Left ventricle myocardium inferior (tissue), 1 donor: ENCODE measurements at regions not wholly inside any gene's neighbourhood (a gene's known extent, or its start where the extent isn't known, plus 50 kb on each side); places are given as distances from the start of the nearest gene placed in this dataset.

ENCODE experiments used
- DNase-seq: peaks from one replicate; pipeline ENCODE4 v3.0.0-alpha.2; 2020
- H3K27ac ChIP-seq: fragments of 200-600 bp; replicated peaks from 2 replicates; pipeline ENCODE4 v1.8.0; 2021
- H3K27me3 ChIP-seq: fragments of 200-600 bp; 2 replicates; pipeline ENCODE4 v1.8.0; 2021; ENCODE audit warnings: low read depth
- H3K36me3 ChIP-seq: fragments of 200-600 bp; 2 replicates; pipeline ENCODE4 v1.8.0; 2021
- H3K4me1 ChIP-seq: fragments of 200-600 bp; 2 replicates; pipeline ENCODE4 v1.8.0; 2021
- H3K4me3 ChIP-seq: fragments of 200-600 bp; 2 replicates; pipeline ENCODE4 v1.8.0; 2021; ENCODE audit warnings: mild to moderate bottlenecking, moderate library complexity
- H3K9me3 ChIP-seq: fragments of 200-600 bp; replicated peaks from 2 replicates; pipeline ENCODE4 v1.8.0; 2021
- intact Hi-C: fragments of 100-400 bp; cut with micrococcal nuclease; formaldehyde crosslinking; loops from one replicate; pipeline ENCODE4 v1.11.0; 2022
- TF ChIP-seq, protein P1 (sequence below): fragments of 200-600 bp; IDR thresholded peaks from 2 replicates; pipeline ENCODE4 v1.8.0; 2021; ENCODE audit warnings: antibody characterized with exemption, mild to moderate bottlenecking, borderline replicate concordance
- donor health status: DM: no; HTN: yes; CAD: no; lungs with severe emphysema.

DNA sequence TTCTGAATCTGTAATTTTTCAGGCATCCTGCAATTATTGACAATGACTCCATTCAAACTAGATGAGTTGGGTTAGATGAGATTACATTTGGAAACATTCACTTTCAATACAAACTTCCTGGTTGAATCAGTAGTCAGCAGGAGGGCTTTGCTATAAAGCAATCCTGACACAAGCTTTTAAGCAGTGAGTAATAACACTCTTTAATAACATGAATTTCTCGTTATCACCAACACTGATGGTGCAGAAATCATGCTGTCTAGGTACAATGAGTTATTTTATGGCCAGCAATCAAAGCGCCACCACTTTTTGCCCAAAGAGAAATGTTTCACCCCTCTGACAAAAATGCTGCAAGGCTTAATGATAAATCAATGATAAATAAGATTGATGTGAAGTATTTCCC is 474.8 kb upstream of the CNTN4 start:
- Histone ChIP-seq H3K27ac (no peak overlapping the region), H3K4me3 (no peak overlapping the region), H3K9me3 (no peaks in the 10 kb centered on the region), H3K4me1 (no peaks in the 10 kb centered on the region), H3K36me3 (no peaks in the 10 kb centered on the region), H3K27me3 (no peaks in the 10 kb centered on the region)
- intact Hi-C loops, result no loop called here
- TF ChIP-seq, protein P1, sequence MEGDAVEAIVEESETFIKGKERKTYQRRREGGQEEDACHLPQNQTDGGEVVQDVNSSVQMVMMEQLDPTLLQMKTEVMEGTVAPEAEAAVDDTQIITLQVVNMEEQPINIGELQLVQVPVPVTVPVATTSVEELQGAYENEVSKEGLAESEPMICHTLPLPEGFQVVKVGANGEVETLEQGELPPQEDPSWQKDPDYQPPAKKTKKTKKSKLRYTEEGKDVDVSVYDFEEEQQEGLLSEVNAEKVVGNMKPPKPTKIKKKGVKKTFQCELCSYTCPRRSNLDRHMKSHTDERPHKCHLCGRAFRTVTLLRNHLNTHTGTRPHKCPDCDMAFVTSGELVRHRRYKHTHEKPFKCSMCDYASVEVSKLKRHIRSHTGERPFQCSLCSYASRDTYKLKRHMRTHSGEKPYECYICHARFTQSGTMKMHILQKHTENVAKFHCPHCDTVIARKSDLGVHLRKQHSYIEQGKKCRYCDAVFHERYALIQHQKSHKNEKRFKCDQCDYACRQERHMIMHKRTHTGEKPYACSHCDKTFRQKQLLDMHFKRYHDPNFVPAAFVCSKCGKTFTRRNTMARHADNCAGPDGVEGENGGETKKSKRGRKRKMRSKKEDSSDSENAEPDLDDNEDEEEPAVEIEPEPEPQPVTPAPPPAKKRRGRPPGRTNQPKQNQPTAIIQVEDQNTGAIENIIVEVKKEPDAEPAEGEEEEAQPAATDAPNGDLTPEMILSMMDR, result no peak
- no peak for DNase-seq

DNA sequence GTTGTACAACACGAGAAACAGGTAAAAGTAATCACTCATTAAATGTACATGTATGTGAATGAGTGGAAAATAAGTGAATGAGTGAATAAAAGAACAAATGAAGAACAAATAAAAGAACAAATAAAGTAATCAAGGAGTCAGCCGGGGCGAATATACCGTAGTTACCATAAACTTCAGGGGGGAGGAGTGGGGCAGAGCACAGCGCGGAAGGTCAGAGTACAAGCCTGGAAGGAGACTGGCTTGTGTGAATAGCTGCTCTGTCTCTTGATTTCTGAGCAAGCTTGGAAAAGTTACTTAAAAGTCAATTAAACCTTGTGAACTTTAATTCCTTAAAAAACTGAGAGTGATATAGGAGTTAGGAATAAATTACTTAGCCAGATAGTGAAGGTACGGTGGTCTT is 466.5 kb upstream of the CNTN4 start:
- Histone ChIP-seq H3K27ac (no peak overlapping the region), H3K9me3 (no peaks in the 10 kb centered on the region), H3K36me3 (no peaks in the 10 kb centered on the region), H3K27me3 (no peaks in the 10 kb centered on the region), H3K4me1 (no peaks in the 10 kb centered on the region), H3K4me3 (no peak overlapping the region)
- TF ChIP-seq, protein P1, result no peak
- no peak for DNase-seq
- intact Hi-C loops, result no loop called here

DNA sequence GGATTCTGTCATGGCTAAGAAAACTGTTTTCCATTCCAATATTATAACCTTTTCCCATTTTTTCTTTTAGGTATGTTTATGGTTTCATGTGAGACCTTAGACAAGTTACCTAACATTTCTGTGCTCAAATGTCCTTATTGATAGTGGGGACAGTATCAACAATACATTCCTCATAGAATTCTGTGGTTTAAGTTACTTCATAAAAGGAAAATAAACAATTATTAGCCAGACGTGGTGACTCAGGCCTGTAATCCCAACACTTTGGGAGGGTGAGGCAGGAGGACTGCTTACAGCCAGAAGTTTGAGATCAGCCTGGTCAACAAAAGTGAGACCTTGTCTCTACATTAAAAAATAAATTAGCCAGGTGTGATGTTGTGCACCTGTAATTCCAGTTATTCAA is 436.8 kb upstream of the CNTN4 start:
- Histone ChIP-seq H3K36me3 (no peaks in the 10 kb centered on the region), H3K4me1 (no peaks in the 10 kb centered on the region), H3K9me3 (no peaks in the 10 kb centered on the region), H3K4me3 (no peak overlapping the region), H3K27me3 (no peaks in the 10 kb centered on the region), H3K27ac (no peak overlapping the region)
- intact Hi-C loops, result no loop called here
- DNase-seq, result no peak
- TF ChIP-seq, protein P1, result no peak

DNA sequence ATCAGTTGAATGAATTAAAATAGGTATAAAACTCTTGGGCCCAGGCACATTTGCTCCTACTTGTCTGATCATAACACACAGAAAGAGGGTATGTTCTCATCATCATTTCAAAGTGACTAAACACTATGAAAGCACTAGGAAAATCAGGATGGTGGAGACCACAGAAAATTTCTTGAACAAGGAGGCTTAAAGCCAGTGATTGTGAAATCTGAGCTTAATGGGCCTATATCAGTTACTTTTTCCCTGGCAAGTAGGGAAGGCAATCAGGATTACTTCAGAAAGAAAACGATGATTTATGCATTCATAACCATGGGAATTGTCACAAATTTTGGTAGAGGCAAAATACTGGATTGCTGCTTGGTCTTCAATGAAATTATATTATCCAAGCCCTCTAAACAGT is 434.4 kb upstream of the CNTN4 start:
- no peaks in the 10 kb centered on the region for H3K36me3 ChIP-seq
- TF ChIP-seq, protein P1, result no peak
- no peaks in the 10 kb centered on the region for H3K4me1 ChIP-seq
- no peak overlapping the region for H3K4me3 ChIP-seq
- DNase-seq, result no peak
- no peaks in the 10 kb centered on the region for H3K9me3 ChIP-seq
- H3K27ac ChIP-seq, result no peak overlapping the region
- no peaks in the 10 kb centered on the region for H3K27me3 ChIP-seq
- intact Hi-C loops, result no loop called here

DNA sequence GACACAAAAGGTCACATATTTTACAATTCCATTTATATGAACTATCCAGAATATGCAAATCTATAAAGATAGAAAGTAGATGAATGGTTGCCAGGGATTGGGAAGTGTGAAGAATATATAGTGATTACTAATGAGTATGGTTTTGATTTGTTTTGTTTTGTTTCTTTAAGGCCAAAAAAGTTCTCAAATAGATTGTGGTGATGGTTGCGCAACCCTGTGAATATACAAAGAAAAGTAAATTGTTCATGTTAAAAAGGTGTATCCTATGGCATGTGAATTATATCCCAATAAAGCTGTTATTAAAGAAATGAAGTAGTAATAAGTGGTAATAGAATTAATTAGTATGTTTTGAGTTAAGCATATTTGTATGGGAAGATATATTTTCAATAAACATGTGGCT is 431.8 kb upstream of the CNTN4 start:
- H3K27me3 ChIP-seq, result no peaks in the 10 kb centered on the region
- H3K4me3 ChIP-seq, result no peak overlapping the region
- TF ChIP-seq, protein P1, result no peak
- H3K27ac ChIP-seq, result no peak overlapping the region
- no peaks in the 10 kb centered on the region for H3K9me3 ChIP-seq
- intact Hi-C loops, result no loop called here
- no peaks in the 10 kb centered on the region for H3K4me1 ChIP-seq
- H3K36me3 ChIP-seq, result no peaks in the 10 kb centered on the region
- DNase-seq, result no peak
